GM12891 (cell line): ENCODE measurements at regions not wholly inside any gene's neighbourhood (a gene's known extent, or its start where the extent isn't known, plus 50 kb on each side); places are given as distances from the start of the nearest gene placed in this dataset.

Experiments
- POLR2A ChIP-seq: IDR thresholded peaks from 2 replicates; pipeline ENCODE4 v1.6.1; 2011; ENCODE audit warnings: low read depth, low read length, control low read depth
- POLR2AphosphoS5 ChIP-seq: IDR thresholded peaks from 2 replicates; pipeline ENCODE4 v1.6.1; 2011; ENCODE audit warnings: low read depth, low read length, control low read depth
- POU2F2 ChIP-seq: IDR thresholded peaks from 2 replicates; pipeline ENCODE4 v1.6.1; 2011; ENCODE audit warnings: low read depth, mild to moderate bottlenecking, control low read depth, low read length, moderate library complexity
- SPI1 ChIP-seq: IDR thresholded peaks from 2 replicates; pipeline ENCODE4 v1.6.1; 2011; ENCODE audit warnings: low read depth, low read length, control low read depth
- TAF1 ChIP-seq: IDR thresholded peaks from 2 replicates; pipeline ENCODE4 v1.6.1; 2011; ENCODE audit warnings: low read depth, low read length, control low read depth

GRCh38 chr15:29424118-29424517, 154.5 kb upstream of the NSMCE3 start:
- TF ChIP-seq POLR2AphosphoS5 (no peak), TAF1 (no peak), POLR2A (no peak), POU2F2 (no peak), SPI1 (no peak)
